GM21390 (cell line): ENCODE measurements at regions not wholly inside any gene's neighbourhood (a gene's known extent, or its start where the extent isn't known, plus 50 kb on each side); places are given as distances from the start of the nearest gene placed in this dataset.
"Not testable (repeated sequence)": the region's sequence is repeated elsewhere in the genome, so short reads cannot be mapped to it uniquely, and the experiment has no call there.

Experiments
- ATAC-seq: cut with Tn5 transposase; IDR thresholded peaks from one replicate; pipeline ENCODE4 v1.9.1; 2021; ENCODE audit not compliant: unreplicated experiment

- no peak for ATAC-seq
Observed at GRCh38 chr11:21711341-21711740, 481.5 kb upstream of the ANO5 start.

- no peak for ATAC-seq
Observed at GRCh38 chr11:21723678-21724077, 469.2 kb upstream of the ANO5 start.

DNA sequence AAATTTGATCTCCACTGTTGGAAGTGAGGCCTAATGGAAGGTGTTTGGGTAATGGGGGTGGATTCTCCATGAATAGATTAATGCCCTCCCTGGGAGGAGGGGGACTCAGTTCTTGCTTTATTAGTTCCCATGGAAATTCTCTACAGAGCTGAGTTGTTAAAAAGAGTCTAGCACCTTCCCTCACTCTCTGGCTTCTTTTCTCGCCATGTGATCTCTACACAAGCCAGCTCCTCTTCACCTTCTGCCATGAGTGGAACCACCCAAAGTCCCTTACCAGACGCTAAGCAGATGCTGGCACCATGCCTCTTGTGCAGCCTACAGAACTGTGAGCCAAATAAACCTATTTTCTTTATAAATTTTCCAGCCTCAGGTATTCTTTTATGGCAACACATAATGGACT, 465.8 kb upstream of the ANO5 start:
- ATAC-seq: no peak

DNA sequence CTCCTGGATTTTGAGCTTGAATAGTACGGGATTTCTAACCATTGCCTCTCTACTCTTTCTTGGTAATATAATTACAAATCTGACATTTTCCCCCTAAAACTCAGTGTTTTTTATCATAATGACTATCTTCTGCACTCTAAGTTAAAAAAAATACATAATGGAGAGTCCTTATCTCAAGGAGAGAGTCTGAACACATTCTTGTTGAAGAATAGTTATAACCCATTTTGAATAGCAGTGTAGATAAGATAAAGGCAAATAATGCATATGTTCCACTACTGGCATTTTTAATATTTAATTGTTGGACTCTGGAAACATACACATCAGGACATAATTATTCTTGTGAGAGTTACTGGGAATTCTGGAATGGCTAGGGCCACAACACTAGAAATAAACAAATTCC, 456.5 kb upstream of the ANO5 start:
- no peak for ATAC-seq

DNA sequence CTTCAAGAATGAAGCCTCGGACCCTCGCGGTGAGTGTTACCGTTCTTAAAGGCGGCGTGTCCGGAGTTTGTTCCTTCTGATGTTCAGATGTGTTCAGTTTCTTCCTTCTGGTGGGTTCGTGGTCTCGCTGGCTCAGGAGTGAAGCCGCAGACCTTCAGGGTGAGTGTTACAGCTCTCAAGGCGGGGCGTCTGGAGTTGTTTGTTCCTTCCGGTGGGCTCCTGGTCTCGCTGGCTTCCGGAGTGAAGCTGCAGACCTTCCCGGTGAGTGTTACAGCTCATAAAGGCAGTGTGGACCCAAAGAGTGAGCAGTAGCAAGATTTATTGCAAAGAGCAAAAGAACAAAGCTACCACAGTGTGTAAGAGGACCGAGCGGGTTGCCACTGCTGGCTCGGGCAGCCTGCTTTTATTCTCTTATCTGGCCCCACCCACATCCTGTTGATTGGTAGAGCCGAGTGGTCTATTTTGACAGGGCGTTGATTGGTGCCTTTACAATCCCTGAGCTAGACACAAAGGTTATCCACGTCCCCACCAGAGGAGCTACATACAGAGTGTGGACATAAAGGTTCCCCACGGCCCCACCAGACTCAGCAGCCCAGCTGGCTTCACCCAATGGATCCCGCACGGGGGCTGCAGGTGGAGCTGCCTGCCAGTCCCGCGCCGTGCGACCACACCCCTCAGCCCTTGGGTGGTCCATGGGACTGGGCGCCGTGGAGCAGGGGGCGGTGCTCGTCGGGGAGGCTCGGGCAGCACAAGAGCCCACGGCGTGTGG, 440.2 kb upstream of the ANO5 start:
- not testable (repeated sequence) for ATAC-seq

DNA sequence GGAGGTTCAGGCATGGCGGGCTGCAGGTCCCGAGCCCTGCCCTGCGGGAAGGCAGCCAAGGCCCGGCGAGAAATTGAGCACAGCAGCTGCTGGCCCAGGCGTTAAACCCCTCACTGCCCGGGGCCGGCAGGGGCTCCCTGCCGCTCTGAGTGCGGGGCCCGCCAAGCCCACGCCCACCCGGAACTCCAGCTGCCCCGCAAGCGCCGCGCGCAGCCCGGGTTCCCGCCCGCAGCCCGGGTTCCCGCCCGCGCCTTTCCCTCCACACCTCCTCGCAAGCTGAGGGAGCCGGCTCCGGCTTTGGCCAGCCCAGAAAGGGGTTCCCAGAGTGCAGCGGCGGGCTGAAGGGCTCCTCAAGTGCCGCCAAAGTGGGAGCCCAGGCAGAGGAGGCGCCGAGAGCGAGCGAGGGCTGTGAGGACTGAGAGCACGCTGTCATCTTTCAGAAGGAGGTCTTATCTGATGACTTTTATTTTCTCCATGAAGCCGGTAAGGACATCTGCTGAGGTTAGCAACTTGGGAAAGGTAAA, 439.6 kb upstream of the ANO5 start:
- not testable (repeated sequence) for ATAC-seq

DNA sequence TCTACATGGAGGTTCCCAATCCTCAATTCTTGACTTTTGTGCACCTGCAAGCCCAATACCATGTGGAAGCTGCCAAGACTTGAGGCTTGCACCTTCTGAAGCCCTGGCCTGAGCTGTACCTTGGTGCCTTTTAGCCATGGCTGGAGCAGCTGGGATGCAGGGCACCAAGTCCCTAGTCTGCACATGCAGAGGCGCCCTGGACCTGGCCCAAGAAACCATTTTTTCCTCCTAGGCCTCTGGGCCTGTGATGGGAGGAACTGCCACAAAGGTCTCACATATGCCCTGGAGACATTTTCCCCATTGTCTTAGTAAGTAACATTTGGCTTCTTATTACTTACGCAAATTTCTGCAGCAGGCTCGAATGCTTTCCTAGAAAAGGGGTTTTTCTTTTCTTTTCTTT, 431.9 kb upstream of the ANO5 start:
- ATAC-seq: no peak

- ATAC-seq: no peak
Observed at GRCh38 chr11:21768388-21768787, 424.5 kb upstream of the ANO5 start.

- ATAC-seq: no peak
Observed at GRCh38 chr11:21769188-21769587, 423.7 kb upstream of the ANO5 start.

GRCh38 chr11:21771097-21771496, 421.8 kb upstream of the ANO5 start:
- ATAC-seq: no peak

DNA sequence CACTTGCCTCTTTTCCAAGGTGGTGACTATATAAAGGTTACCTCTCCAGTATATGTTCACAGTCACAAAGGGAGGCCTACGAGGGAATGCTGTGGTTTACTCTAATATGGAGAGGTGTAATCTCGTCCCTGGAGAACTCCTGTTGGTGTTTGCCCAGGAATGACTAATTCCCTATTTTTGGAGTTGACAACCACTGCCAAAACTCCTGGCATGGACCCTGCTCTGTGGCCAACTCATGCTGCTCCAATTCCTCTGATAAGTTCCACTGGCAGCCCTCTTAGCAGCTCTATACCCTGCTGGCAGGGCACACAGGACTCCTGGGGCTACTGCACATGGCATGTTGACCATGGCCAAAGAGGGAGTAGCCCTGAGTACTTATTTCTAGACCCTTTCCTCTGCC, 418.7 kb upstream of the ANO5 start:
- ATAC-seq: no peak

GRCh38 chr11:21775911-21776310, 417.0 kb upstream of the ANO5 start:
- no peak for ATAC-seq

GRCh38 chr11:21783954-21784353, 408.9 kb upstream of the ANO5 start:
- no peak for ATAC-seq

- no peak for ATAC-seq
Observed at GRCh38 chr11:21785351-21785750, 407.5 kb upstream of the ANO5 start.

DNA sequence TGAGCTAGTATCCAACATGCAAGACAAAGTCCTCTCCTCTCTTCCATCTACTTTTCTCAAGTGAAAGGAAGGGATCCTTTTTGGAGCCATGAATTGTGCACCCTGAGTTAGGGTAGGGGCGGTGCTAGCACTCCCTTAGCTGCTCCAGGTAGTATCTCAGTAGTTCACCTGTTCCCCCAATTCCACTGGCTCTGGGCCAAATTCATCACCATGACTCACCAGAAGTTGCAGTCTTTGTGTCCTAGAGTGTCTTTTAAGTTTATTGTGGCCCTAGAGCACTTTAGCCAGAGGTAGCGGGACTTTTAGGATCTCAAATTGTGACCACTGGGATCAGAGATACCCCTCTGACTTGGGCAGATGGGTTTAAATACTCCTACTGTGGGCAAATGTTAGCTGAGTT, 398.6 kb upstream of the ANO5 start:
- no peak for ATAC-seq

- no peak for ATAC-seq
Observed at GRCh38 chr11:21798216-21798615, 394.7 kb upstream of the ANO5 start.

DNA sequence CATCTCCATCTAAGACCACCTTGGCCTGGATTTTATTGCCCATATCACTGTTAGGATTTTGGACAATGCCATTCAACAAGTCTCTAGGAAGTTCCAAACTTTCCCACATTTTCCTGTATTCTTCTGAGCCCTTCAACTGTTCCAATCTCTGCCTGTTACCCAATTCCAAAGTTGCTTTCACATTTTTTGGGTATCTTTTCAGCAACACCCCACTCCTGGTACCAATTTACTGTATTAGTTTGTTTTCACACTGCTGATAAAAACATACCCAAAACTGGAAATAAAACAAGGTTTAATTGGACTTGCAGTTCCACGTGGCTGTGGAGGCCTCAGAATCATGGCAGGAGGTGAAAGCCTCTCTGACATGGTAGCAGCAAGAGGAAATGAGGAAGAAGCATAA, 388.4 kb upstream of the ANO5 start:
- not testable (repeated sequence) for ATAC-seq

- no peak for ATAC-seq
Observed at GRCh38 chr11:21806508-21806907, 386.4 kb upstream of the ANO5 start.

DNA sequence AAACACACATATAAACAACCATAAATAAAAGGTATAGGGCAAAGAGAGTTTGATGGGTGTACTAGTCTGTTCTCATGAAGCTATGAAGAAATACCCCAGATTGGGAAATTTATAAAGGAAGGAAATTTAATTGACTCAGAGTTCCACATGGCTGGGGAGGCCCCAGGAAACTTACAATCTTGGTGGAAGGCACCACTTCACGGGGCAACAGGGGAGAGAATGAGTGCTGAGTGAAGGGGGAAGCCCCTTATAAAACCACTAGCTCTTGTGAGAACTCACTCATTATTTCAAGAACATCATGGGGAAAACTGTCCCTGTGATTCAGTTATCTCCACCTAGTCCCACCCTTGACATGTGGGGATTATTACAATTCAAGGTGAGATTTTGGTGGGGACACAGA, 385.9 kb upstream of the ANO5 start:
- ATAC-seq: no peak

DNA sequence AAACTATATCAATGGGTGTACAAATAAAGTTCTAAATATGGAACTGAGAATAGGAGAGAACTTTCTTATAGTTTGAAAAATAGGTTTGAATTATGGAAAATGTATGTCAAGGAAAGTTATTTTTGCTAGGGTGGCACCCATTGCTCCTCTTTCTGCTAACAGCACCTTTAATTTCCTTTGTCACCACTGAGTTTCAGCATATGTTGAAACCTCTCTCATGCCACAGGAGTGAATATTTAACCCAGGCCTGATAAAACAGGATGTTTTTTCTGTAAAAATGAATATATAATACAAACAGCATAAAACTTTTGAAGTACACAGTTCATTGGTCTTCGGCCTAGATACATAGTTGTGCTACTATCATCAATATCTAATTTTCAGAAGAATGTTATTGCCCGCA, 385.5 kb upstream of the ANO5 start:
- no peak for ATAC-seq

DNA sequence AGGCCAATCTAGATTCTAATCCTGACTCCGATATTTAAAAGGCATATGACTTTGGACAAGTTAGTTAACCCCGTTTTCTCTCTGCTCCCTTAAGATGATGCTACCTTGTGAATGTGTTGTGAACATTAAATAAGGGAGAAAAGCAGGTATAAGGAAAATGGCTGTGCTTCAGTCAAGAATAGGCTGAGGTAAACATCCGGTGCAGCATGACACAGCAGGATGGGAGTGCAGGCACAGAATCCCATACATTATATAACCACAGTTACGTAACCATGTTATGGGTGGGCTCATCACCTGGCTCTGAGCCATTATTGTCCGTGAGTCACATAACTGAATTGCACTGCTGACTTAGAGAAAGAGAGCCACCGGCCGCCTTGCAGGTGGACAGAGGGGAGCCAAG, 382.2 kb upstream of the ANO5 start:
- no peak for ATAC-seq

DNA sequence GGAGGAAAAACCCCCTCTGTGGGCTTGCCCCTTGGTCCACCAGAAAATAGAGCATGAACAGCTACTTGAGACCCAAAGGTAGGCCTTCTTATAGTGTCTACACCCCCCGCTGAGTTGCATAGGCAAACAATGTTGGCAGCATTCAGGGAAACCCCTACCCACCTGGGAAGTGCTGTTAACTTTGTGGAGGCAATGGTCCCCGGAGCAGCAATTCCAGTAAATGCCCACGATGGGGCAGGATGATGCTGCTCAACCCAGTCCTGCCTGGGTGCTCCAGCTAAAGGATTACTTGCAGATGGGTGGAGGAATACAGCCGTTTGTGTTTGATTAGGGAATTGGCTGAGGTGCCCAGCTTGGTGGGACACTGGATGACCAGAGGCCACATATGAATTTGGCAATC, 381.3 kb upstream of the ANO5 start:
- no peak for ATAC-seq

DNA sequence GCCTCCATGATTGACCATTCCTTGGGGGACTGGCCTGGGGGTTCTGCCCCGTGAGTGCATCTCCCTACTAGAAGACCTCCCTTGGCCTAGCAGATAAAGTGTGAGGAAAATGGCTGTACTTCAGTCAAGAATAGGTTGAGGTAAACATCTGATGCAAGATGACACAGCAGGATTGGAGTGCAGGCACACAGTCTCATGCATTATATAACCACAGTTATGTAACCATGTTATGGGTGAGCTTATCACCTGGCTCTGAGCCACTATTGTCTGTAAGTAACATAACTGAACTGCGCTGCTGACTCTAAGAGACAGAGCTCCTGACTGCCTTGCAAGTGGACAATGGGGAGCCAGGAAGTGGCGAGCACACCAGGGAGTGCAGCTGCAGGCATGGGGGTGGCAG, 378.7 kb upstream of the ANO5 start:
- ATAC-seq: no peak
